OCI-LY7 (cell line): ENCODE measurements at regions not wholly inside any gene's neighbourhood (a gene's known extent, or its start where the extent isn't known, plus 50 kb on each side); places are given as distances from the start of the nearest gene placed in this dataset.

ENCODE experiments used
- BruUV-seq: library from RNA; stranded (reverse); fragments of 400-500 nt; replicated peaks from 2 replicates; lab custom pipeline; 2021; lab: Mats Ljungman, UMichigan
- CTCF ChIA-PET: fragments of 300-600 bp; sonication (Branson Sonifier 250); formaldehyde crosslinking; loops from one replicate; lab custom pipeline; 2022; ENCODE audit warnings: antibody characterized with exemption; ENCODE audit not compliant: unreplicated experiment; lab: Charles Lee
- POLR2A ChIA-PET: fragments of 300-600 bp; sonication (Branson Sonifier 250); formaldehyde crosslinking; loops from one replicate; lab custom pipeline; 2022; ENCODE audit warnings: antibody characterized with exemption; lab: Charles Lee
- DNase-seq: peaks from one replicate; pipeline ENCODE4 v3.0.0-alpha.2; 2015; ENCODE audit warnings: low spot score
- H2AFZ ChIP-seq: fragments of 200-600 bp; sonication (generic), shearing (Covaris generic); 2 replicates; pipeline ENCODE4 v1.6.1; 2014; ENCODE audit warnings: mild to moderate bottlenecking, antibody characterized with exemption, low read length, moderate library complexity
- H3K27ac ChIP-seq: fragments of 200-600 bp; sonication (generic); 2 replicates; pipeline ENCODE4 v1.5.1; 2014; ENCODE audit warnings: mixed run types, low read depth, mild to moderate bottlenecking, moderate library complexity, low read length, inconsistent platforms; ENCODE audit not compliant: poor library complexity, severe bottlenecking
- H3K36me3 ChIP-seq: fragments of 200-600 bp; sonication (generic); 2 replicates; pipeline ENCODE4 v1.6.1; 2014; ENCODE audit warnings: mild to moderate bottlenecking, antibody characterized with exemption, low read length, moderate library complexity, mixed read lengths; ENCODE audit not compliant: insufficient read depth
- H3K4me1 ChIP-seq: fragments of 200-600 bp; sonication (generic); 2 replicates; pipeline ENCODE4 v1.5.1; 2014; ENCODE audit warnings: mild to moderate bottlenecking, low read length; ENCODE audit not compliant: insufficient read depth, poor library complexity, severe bottlenecking
- H3K4me2 ChIP-seq: fragments of 200-600 bp; sonication (generic); 2 replicates; pipeline ENCODE4 v1.6.1; 2014; ENCODE audit warnings: mild to moderate bottlenecking, low read length
- H3K4me3 ChIP-seq: fragments of 200-600 bp; sonication (generic); 2 replicates; pipeline ENCODE4 v1.5.1; 2014; ENCODE audit warnings: mild to moderate bottlenecking, low read depth, low read length; ENCODE audit not compliant: poor library complexity, severe bottlenecking
- H3K79me2 ChIP-seq: fragments of 200-600 bp; sonication (generic); 2 replicates; pipeline ENCODE4 v1.6.1; 2016; ENCODE audit warnings: low read depth, mild to moderate bottlenecking, low read length, moderate library complexity, mixed read lengths; ENCODE audit not compliant: insufficient read depth
- H3K9me2 ChIP-seq: fragments of 200-600 bp; sonication (generic); 2 replicates; pipeline ENCODE4 v1.6.1; 2016; ENCODE audit warnings: mild to moderate bottlenecking, low read length, mixed read lengths; ENCODE audit not compliant: insufficient read depth
- H3K9me3 ChIP-seq: fragments of 200-600 bp; sonication (generic); 2 replicates; pipeline ENCODE4 v1.6.1; 2014; ENCODE audit warnings: mild to moderate bottlenecking, mixed run types, low read length, mixed read lengths
- H4K20me1 ChIP-seq: fragments of 200-600 bp; sonication (generic); 2 replicates; pipeline ENCODE4 v1.6.1; 2014; ENCODE audit warnings: mild to moderate bottlenecking, antibody characterized with exemption, low read length, moderate library complexity, mixed read lengths; ENCODE audit not compliant: insufficient read depth
- EZH2phosphoT487 ChIP-seq: fragments of 200-600 bp; sonication (generic); IDR thresholded peaks from 2 replicates; pipeline ENCODE4 v1.6.1; 2018; ENCODE audit warnings: low read depth, borderline replicate concordance, mild to moderate bottlenecking, mixed run types, antibody characterized with exemption, low read length, moderate library complexity, mixed read lengths
- intact Hi-C: fragments of 100-400 bp; cut with micrococcal nuclease; formaldehyde crosslinking; loops from one replicate; pipeline ENCODE4 v1.10.0; 2022; ENCODE audit not compliant: unreplicated experiment
- TF ChIP-seq, protein P1 (sequence below): fragments of 200-600 bp; sonication (generic); conservative IDR thresholded peaks from 2 replicates; pipeline ENCODE4 v1.5.1; 2014; ENCODE audit warnings: mild to moderate bottlenecking, antibody characterized with exemption, low read length, moderate library complexity, mixed read lengths

DNA sequence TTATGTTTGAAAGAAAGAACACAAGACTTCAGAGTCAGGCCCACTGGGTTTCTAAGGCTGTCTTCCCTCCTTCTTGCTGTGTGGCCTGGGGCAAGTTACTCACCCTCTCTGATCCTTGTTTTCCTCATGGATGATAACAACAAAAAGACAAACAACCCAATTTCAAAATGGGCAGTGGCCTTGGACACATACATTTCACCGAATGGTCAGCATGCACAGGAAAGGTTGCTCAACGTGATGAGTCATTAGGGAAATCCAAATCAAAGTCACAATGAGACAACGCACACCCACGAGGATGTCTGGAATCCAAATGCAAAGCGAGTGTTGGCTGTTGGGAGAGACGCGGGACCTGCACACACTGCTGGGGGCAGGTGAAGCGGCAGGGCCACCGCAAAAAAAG is 50.8 kb upstream of the PPP2R2C start:
- H2AFZ ChIP-seq, result no peak overlapping the region
- no peaks in the 10 kb centered on the region for H3K79me2 ChIP-seq
- H3K9me2 ChIP-seq, result no peaks in the 10 kb centered on the region
- no peaks in the 10 kb centered on the region for H4K20me1 ChIP-seq
- H3K4me2 ChIP-seq, result no peak overlapping the region
- no peak for TF ChIP-seq EZH2phosphoT487
- TF ChIP-seq, protein P1, sequence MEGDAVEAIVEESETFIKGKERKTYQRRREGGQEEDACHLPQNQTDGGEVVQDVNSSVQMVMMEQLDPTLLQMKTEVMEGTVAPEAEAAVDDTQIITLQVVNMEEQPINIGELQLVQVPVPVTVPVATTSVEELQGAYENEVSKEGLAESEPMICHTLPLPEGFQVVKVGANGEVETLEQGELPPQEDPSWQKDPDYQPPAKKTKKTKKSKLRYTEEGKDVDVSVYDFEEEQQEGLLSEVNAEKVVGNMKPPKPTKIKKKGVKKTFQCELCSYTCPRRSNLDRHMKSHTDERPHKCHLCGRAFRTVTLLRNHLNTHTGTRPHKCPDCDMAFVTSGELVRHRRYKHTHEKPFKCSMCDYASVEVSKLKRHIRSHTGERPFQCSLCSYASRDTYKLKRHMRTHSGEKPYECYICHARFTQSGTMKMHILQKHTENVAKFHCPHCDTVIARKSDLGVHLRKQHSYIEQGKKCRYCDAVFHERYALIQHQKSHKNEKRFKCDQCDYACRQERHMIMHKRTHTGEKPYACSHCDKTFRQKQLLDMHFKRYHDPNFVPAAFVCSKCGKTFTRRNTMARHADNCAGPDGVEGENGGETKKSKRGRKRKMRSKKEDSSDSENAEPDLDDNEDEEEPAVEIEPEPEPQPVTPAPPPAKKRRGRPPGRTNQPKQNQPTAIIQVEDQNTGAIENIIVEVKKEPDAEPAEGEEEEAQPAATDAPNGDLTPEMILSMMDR, result no peak
- H3K9me3 ChIP-seq, result no peaks in the 10 kb centered on the region
- ChIA-PET CTCF (no interaction called here), POLR2A (interaction anchor here (0.6 kb wide), 1 partner anchor 33 kb away, joined by 3 read pairs; no protein-coding TSS in a partner anchor)
- no peak overlapping the region for H3K27ac ChIP-seq
- H3K36me3 ChIP-seq, result no peaks in the 10 kb centered on the region
- no peaks in the 10 kb centered on the region for H3K4me1 ChIP-seq
- DNase-seq, result no peak
- H3K4me3 ChIP-seq, result no peak overlapping the region
- no TSS peak for BruUV-seq
- intact Hi-C loops, result no loop called here

DNA sequence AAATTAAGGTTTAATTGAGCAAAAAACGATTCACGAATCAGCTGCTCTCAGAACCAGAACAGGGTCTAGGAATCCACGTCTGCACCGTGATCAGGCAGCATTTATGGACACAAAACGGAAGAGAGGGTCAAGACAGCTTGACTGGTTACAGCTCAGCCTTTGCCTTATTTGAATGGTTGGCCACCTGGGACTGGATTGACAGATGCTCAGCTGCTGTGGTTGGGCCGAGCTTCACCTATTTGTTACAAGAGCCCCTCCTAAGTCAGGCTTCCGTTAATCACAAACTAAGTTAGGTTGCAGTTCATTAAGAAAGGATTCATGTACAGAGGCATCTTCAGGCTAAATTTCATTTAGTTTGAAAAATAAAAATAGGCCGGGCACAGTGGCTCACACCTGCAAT is 50.6 kb upstream of the MAN2B2 start:
- no peaks in the 10 kb centered on the region for H3K79me2 ChIP-seq
- no peaks in the 10 kb centered on the region for H3K4me1 ChIP-seq
- TF ChIP-seq EZH2phosphoT487, result no peak
- TF ChIP-seq, protein P1, result no peak
- no peaks in the 10 kb centered on the region for H3K9me3 ChIP-seq
- ChIA-PET POLR2A (interaction anchor here (1.0 kb wide), 1 partner anchor 275 kb away, joined by 3 read pairs; no protein-coding TSS in a partner anchor), CTCF (no interaction called here)
- intact Hi-C loops, result no loop called here
- no TSS peak for BruUV-seq
- H2AFZ ChIP-seq, result no peak overlapping the region
- no peak overlapping the region for H3K27ac ChIP-seq
- no peak overlapping the region for H3K4me2 ChIP-seq
- H3K4me3 ChIP-seq, result no peak overlapping the region
- H3K9me2 ChIP-seq, result no peaks in the 10 kb centered on the region
- no peaks in the 10 kb centered on the region for H4K20me1 ChIP-seq
- DNase-seq, result peak; percentile 13
- H3K36me3 ChIP-seq, result no peaks in the 10 kb centered on the region
